ENCODE measurements at regions not wholly inside any gene's neighbourhood (a gene's known extent, or its start where the extent isn't known, plus 50 kb on each side); places are given as distances from the start of the nearest gene placed in this dataset.

GRCh38 chr12:11946161-11946560, 124.6 kb upstream of the BCL2L14 start:
- in situ Hi-C loops (cut with HindIII; ENCODE audit: low pct_ligation_motif_present, low pct_unique_long_range_greater_than_20kb, low sequenced_read_pairs): no loop called here
- no peak for DNase-seq

- in situ Hi-C loops (cut with HindIII; ENCODE audit: low pct_ligation_motif_present, low pct_unique_long_range_greater_than_20kb, low sequenced_read_pairs): no loop called here
- DNase-seq: no peak
These were observed 123.5 kb upstream of the BCL2L14 start for GRCh38 chr12:11947213-11947612.

- DNase-seq: no peak
- in situ Hi-C loops (cut with HindIII; ENCODE audit: low pct_ligation_motif_present, low pct_unique_long_range_greater_than_20kb, low sequenced_read_pairs): no loop called here
These were observed 120.9 kb upstream of the BCL2L14 start for GRCh38 chr12:11949738-11950411.

GRCh38 chr12:11951209-11951608, 119.5 kb upstream of the BCL2L14 start:
- no peak for DNase-seq
- in situ Hi-C loops (cut with HindIII; ENCODE audit: low pct_ligation_motif_present, low pct_unique_long_range_greater_than_20kb, low sequenced_read_pairs): no loop called here

- DNase-seq: no peak
- in situ Hi-C loops (cut with HindIII; ENCODE audit: low pct_ligation_motif_present, low pct_unique_long_range_greater_than_20kb, low sequenced_read_pairs): no loop called here
These were observed 117.2 kb upstream of the BCL2L14 start for GRCh38 chr12:11953523-11953922.

- no peak for DNase-seq
- in situ Hi-C loops (cut with HindIII; ENCODE audit: low pct_ligation_motif_present, low pct_unique_long_range_greater_than_20kb, low sequenced_read_pairs): no loop called here
These were observed 116.6 kb upstream of the BCL2L14 start for GRCh38 chr12:11954181-11954580.

GRCh38 chr12:11958221-11959091, 112.3 kb upstream of the BCL2L14 start:
- in situ Hi-C loops (cut with HindIII; ENCODE audit: low pct_ligation_motif_present, low pct_unique_long_range_greater_than_20kb, low sequenced_read_pairs): no loop called here
- DNase-seq: peak; percentile 73

GRCh38 chr12:11959117-11959823, 111.5 kb upstream of the BCL2L14 start:
- in situ Hi-C loops (cut with HindIII; ENCODE audit: low pct_ligation_motif_present, low pct_unique_long_range_greater_than_20kb, low sequenced_read_pairs): no loop called here

GRCh38 chr12:11960646-11961045, 110.1 kb upstream of the BCL2L14 start:
- in situ Hi-C loops (cut with HindIII; ENCODE audit: low pct_ligation_motif_present, low pct_unique_long_range_greater_than_20kb, low sequenced_read_pairs): no loop called here
- no peak for DNase-seq

More at GRCh38 chr12:11959117-11959823, 111.5 kb upstream of the BCL2L14 start:
- no peak for DNase-seq

- DNase-seq: no peak
- in situ Hi-C loops (cut with HindIII; ENCODE audit: low pct_ligation_motif_present, low pct_unique_long_range_greater_than_20kb, low sequenced_read_pairs): no loop called here
These were observed 109.1 kb upstream of the BCL2L14 start for GRCh38 chr12:11961686-11962085.

GRCh38 chr12:11962860-11963259, 107.9 kb upstream of the BCL2L14 start:
- DNase-seq: no peak
- in situ Hi-C loops (cut with HindIII; ENCODE audit: low pct_ligation_motif_present, low pct_unique_long_range_greater_than_20kb, low sequenced_read_pairs): no loop called here

- in situ Hi-C loops (cut with HindIII; ENCODE audit: low pct_ligation_motif_present, low pct_unique_long_range_greater_than_20kb, low sequenced_read_pairs): no loop called here
- DNase-seq: no peak
These were observed 106.8 kb upstream of the BCL2L14 start for GRCh38 chr12:11963841-11964471.

GRCh38 chr12:11965258-11965910, 105.4 kb upstream of the BCL2L14 start:
- DNase-seq: no peak
- in situ Hi-C loops (cut with HindIII; ENCODE audit: low pct_ligation_motif_present, low pct_unique_long_range_greater_than_20kb, low sequenced_read_pairs): no loop called here

- DNase-seq: no peak
- in situ Hi-C loops (cut with HindIII; ENCODE audit: low pct_ligation_motif_present, low pct_unique_long_range_greater_than_20kb, low sequenced_read_pairs): no loop called here
These were observed 103.2 kb upstream of the BCL2L14 start for GRCh38 chr12:11967376-11968047.

- in situ Hi-C loops (cut with HindIII; ENCODE audit: low pct_ligation_motif_present, low pct_unique_long_range_greater_than_20kb, low sequenced_read_pairs): no loop called here
- DNase-seq: no peak
These were observed 102.7 kb upstream of the BCL2L14 start for GRCh38 chr12:11968048-11968383.

- in situ Hi-C loops (cut with HindIII; ENCODE audit: low pct_ligation_motif_present, low pct_unique_long_range_greater_than_20kb, low sequenced_read_pairs): no loop called here
- no peak for DNase-seq
These were observed 102.2 kb upstream of the BCL2L14 start for GRCh38 chr12:11968516-11968915.

- no peak for DNase-seq
- in situ Hi-C loops (cut with HindIII; ENCODE audit: low pct_ligation_motif_present, low pct_unique_long_range_greater_than_20kb, low sequenced_read_pairs): no loop called here
These were observed 101.1 kb upstream of the BCL2L14 start for GRCh38 chr12:11969437-11970154.

GRCh38 chr12:11970155-11970520, 100.6 kb upstream of the BCL2L14 start:
- no peak for DNase-seq

More at GRCh38 chr12:11970155-11970520, 100.6 kb upstream of the BCL2L14 start:
- in situ Hi-C loops (cut with HindIII; ENCODE audit: low pct_ligation_motif_present, low pct_unique_long_range_greater_than_20kb, low sequenced_read_pairs): no loop called here
